A549 (cell line): ENCODE measurements at regions not wholly inside any gene's neighbourhood (a gene's known extent, or its start where the extent isn't known, plus 50 kb on each side); places are given as distances from the start of the nearest gene placed in this dataset.

ENCODE experiments used
- CHD2 ChIP-seq: fragments of 150-350 bp; IDR thresholded peaks from 2 replicates; pipeline ENCODE4 v1.6.1; 2014; ENCODE audit warnings: low read length; ENCODE audit not compliant: partially characterized antibody
- MAZ ChIP-seq: fragments of 150-350 bp; IDR thresholded peaks from 2 replicates; pipeline ENCODE4 v1.6.1; 2014; ENCODE audit warnings: antibody characterized with exemption, low read depth, low read length, borderline replicate concordance
- TF ChIP-seq, protein P1 (sequence below): fragments of >200 bp; sonication (Bioruptor Twin); formaldehyde crosslinking; IDR thresholded peaks from 3 replicates; pipeline ENCODE4 v1.5.1; 2016
- TF ChIP-seq, protein P2 (sequence below): fragments of >200 bp; sonication (Bioruptor Twin); formaldehyde crosslinking; IDR thresholded peaks from 3 replicates; pipeline ENCODE4 v1.6.1; 2016

DNA sequence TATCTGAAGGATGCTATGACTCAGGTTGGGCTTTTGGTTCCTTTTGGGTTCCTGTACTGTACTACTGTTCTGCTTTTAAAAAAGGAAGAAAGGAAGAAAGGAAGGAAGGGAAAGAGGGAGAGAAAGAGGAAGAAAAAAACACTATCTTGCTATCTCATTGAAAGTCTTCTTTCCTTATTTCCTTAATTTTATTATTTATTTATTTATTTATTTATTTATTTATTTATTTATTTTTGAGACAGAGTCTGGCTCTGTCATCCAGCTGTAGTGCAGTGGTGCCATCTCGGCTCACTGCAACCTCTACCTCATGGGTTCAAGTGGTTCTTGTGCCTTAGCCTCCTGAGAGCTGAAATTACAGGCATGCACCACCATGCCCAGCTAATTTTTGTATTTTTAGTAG is 198.9 kb upstream of the SOX2 start:
- TF ChIP-seq CHD2 (no peak), MAZ (no peak)
- TF ChIP-seq, protein P1, sequence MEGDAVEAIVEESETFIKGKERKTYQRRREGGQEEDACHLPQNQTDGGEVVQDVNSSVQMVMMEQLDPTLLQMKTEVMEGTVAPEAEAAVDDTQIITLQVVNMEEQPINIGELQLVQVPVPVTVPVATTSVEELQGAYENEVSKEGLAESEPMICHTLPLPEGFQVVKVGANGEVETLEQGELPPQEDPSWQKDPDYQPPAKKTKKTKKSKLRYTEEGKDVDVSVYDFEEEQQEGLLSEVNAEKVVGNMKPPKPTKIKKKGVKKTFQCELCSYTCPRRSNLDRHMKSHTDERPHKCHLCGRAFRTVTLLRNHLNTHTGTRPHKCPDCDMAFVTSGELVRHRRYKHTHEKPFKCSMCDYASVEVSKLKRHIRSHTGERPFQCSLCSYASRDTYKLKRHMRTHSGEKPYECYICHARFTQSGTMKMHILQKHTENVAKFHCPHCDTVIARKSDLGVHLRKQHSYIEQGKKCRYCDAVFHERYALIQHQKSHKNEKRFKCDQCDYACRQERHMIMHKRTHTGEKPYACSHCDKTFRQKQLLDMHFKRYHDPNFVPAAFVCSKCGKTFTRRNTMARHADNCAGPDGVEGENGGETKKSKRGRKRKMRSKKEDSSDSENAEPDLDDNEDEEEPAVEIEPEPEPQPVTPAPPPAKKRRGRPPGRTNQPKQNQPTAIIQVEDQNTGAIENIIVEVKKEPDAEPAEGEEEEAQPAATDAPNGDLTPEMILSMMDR: no peak
- TF ChIP-seq, protein P2, sequence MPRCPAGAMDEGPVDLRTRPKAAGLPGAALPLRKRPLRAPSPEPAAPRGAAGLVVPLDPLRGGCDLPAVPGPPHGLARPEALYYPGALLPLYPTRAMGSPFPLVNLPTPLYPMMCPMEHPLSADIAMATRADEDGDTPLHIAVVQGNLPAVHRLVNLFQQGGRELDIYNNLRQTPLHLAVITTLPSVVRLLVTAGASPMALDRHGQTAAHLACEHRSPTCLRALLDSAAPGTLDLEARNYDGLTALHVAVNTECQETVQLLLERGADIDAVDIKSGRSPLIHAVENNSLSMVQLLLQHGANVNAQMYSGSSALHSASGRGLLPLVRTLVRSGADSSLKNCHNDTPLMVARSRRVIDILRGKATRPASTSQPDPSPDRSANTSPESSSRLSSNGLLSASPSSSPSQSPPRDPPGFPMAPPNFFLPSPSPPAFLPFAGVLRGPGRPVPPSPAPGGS: no peak
